ENCODE measurements at regions not wholly inside any gene's neighbourhood (a gene's known extent, or its start where the extent isn't known, plus 50 kb on each side); places are given as distances from the start of the nearest gene placed in this dataset.

GRCh38 chr4:14708574-14708973 is 293.7 kb upstream of the CPEB2 start:
- no peaks in the 10 kb centered on the region for H3K79me2 ChIP-seq
- no peaks in the 10 kb centered on the region for H3K27me3 ChIP-seq (ENCODE audit: control insufficient read depth, insufficient read depth, low read length)
- peaks cover 8% of the 10 kb centered on the region for H3K4me1 ChIP-seq
- no peaks in the 10 kb centered on the region for H3K36me3 ChIP-seq (ENCODE audit: control insufficient read depth, insufficient read depth, low read length)
- no peak overlapping the region for H3K4me3 ChIP-seq (ENCODE audit: low read depth, low read length)
- no peak overlapping the region for H3K4me2 ChIP-seq (ENCODE audit: low read length)
- H3K9me3 ChIP-seq (ENCODE audit: control insufficient read depth, low read length) = no peaks in the 10 kb centered on the region
- no peak overlapping the region for H3K27ac ChIP-seq
- no peak for TF ChIP-seq CTCF (IDR thresholded peaks at IDR 0.05)
- H2AFZ ChIP-seq = no peak overlapping the region
- no peak overlapping the region for H3K9ac ChIP-seq

GRCh38 chr4:14711259-14711658 is 291.0 kb upstream of the CPEB2 start:
- H3K27me3 ChIP-seq (ENCODE audit: control insufficient read depth, insufficient read depth, low read length) = no peaks in the 10 kb centered on the region
- no peak for TF ChIP-seq CTCF (IDR thresholded peaks at IDR 0.05)
- no peak overlapping the region for H3K9ac ChIP-seq
- no peak overlapping the region for H2AFZ ChIP-seq
- H3K4me3 ChIP-seq (ENCODE audit: low read depth, low read length) = no peak overlapping the region
- peaks cover 8% of the 10 kb centered on the region for H3K4me1 ChIP-seq
- H3K27ac ChIP-seq = no peak overlapping the region
- H3K36me3 ChIP-seq (ENCODE audit: control insufficient read depth, insufficient read depth, low read length) = no peaks in the 10 kb centered on the region
- no peaks in the 10 kb centered on the region for H3K9me3 ChIP-seq (ENCODE audit: control insufficient read depth, low read length)
- H3K79me2 ChIP-seq = no peaks in the 10 kb centered on the region
- H3K4me2 ChIP-seq (ENCODE audit: low read length) = no peak overlapping the region

GRCh38 chr4:14716691-14717090 is 285.6 kb upstream of the CPEB2 start:
- Histone ChIP-seq H3K27ac (no peak overlapping the region), H3K9me3 (ENCODE audit: control insufficient read depth, low read length) (no peaks in the 10 kb centered on the region), H3K79me2 (no peaks in the 10 kb centered on the region), H3K4me2 (ENCODE audit: low read length) (no peak overlapping the region), H3K4me3 (ENCODE audit: low read depth, low read length) (no peak overlapping the region), H3K36me3 (ENCODE audit: control insufficient read depth, insufficient read depth, low read length) (no peaks in the 10 kb centered on the region), H3K4me1 (peaks cover 8% of the 10 kb centered on the region), H3K9ac (no peak overlapping the region), H2AFZ (no peak overlapping the region), H3K27me3 (ENCODE audit: control insufficient read depth, insufficient read depth, low read length) (no peaks in the 10 kb centered on the region)
- TF ChIP-seq CTCF (IDR thresholded peaks at IDR 0.05) = no peak

- Histone ChIP-seq H3K79me2 (no peaks in the 10 kb centered on the region), H2AFZ (no peak overlapping the region), H3K4me2 (ENCODE audit: low read length) (no peak overlapping the region), H3K4me1 (no peaks in the 10 kb centered on the region), H3K4me3 (ENCODE audit: low read depth, low read length) (no peak overlapping the region), H3K9ac (no peak overlapping the region), H3K27ac (no peak overlapping the region), H3K36me3 (ENCODE audit: control insufficient read depth, insufficient read depth, low read length) (no peaks in the 10 kb centered on the region), H3K9me3 (ENCODE audit: control insufficient read depth, low read length) (no peaks in the 10 kb centered on the region), H3K27me3 (ENCODE audit: control insufficient read depth, insufficient read depth, low read length) (no peaks in the 10 kb centered on the region)
- TF ChIP-seq CTCF (IDR thresholded peaks at IDR 0.05) = no peak
These were observed 283.2 kb upstream of the CPEB2 start for GRCh38 chr4:14719053-14719452.

- no peaks in the 10 kb centered on the region for H3K4me1 ChIP-seq
- no peaks in the 10 kb centered on the region for H3K9me3 ChIP-seq (ENCODE audit: control insufficient read depth, low read length)
- H3K9ac ChIP-seq = no peak overlapping the region
- H3K4me2 ChIP-seq (ENCODE audit: low read length) = no peak overlapping the region
- no peak for TF ChIP-seq CTCF (IDR thresholded peaks at IDR 0.05)
- H3K36me3 ChIP-seq (ENCODE audit: control insufficient read depth, insufficient read depth, low read length) = no peaks in the 10 kb centered on the region
- H3K4me3 ChIP-seq (ENCODE audit: low read depth, low read length) = no peak overlapping the region
- no peaks in the 10 kb centered on the region for H3K79me2 ChIP-seq
- no peak overlapping the region for H2AFZ ChIP-seq
- H3K27ac ChIP-seq = no peak overlapping the region
- no peaks in the 10 kb centered on the region for H3K27me3 ChIP-seq (ENCODE audit: control insufficient read depth, insufficient read depth, low read length)
These were observed 275.8 kb upstream of the CPEB2 start for GRCh38 chr4:14726441-14726840.
